LNCaP clone FGC (cell line): ENCODE measurements at regions not wholly inside any gene's neighbourhood (a gene's known extent, or its start where the extent isn't known, plus 50 kb on each side); places are given as distances from the start of the nearest gene placed in this dataset.

ENCODE experiments used
- DNase-seq: peaks from one replicate; pipeline ENCODE4 v3.0.0-alpha.2; 2011; ENCODE audit warnings: low read depth
- H3K4me3 ChIP-seq: 2 replicates; pipeline ENCODE4 v1.5.1; 2011; ENCODE audit warnings: mild to moderate bottlenecking, low read depth, low read length, control low read depth
- TF ChIP-seq, protein P1 (sequence below): IDR thresholded peaks from 2 replicates; pipeline ENCODE4 v1.5.1; 2012; ENCODE audit warnings: mild to moderate bottlenecking; ENCODE audit not compliant: control insufficient read depth, insufficient read depth; ENCODE audit errors: extremely low read depth

- DNase-seq = no peak
- no peak overlapping the region for H3K4me3 ChIP-seq
- TF ChIP-seq, protein P1, sequence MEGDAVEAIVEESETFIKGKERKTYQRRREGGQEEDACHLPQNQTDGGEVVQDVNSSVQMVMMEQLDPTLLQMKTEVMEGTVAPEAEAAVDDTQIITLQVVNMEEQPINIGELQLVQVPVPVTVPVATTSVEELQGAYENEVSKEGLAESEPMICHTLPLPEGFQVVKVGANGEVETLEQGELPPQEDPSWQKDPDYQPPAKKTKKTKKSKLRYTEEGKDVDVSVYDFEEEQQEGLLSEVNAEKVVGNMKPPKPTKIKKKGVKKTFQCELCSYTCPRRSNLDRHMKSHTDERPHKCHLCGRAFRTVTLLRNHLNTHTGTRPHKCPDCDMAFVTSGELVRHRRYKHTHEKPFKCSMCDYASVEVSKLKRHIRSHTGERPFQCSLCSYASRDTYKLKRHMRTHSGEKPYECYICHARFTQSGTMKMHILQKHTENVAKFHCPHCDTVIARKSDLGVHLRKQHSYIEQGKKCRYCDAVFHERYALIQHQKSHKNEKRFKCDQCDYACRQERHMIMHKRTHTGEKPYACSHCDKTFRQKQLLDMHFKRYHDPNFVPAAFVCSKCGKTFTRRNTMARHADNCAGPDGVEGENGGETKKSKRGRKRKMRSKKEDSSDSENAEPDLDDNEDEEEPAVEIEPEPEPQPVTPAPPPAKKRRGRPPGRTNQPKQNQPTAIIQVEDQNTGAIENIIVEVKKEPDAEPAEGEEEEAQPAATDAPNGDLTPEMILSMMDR = no peak
These were observed 593.7 kb upstream of the KLF4 start for GRCh38 chr9:108083160-108083750.

GRCh38 chr9:108081112-108081511 lies 591.5 kb upstream of the KLF4 start:
- TF ChIP-seq, protein P1 = no peak
- H3K4me3 ChIP-seq = no peak overlapping the region
- DNase-seq = no peak

DNA sequence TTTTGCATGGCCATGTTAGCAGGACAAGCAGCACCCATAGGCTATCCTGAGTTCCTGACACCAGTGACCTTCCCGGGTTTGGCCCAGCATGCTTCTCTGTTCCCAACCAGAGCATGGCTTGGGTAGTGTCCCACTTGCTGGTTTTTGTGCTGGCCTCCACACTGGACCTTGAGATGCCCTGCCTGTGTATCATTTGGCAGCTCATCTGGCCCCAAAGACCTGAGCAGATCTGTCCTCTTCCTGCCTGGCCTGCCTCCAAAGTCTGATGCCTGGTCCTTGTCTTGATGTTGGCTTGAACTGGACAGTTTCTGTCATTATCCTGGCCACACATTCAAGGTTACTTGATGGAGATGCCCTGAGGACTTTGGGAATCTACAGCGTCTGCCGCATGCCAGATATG lies 590.7 kb upstream of the KLF4 start:
- DNase-seq = no peak
- no peak overlapping the region for H3K4me3 ChIP-seq
- TF ChIP-seq, protein P1 = no peak

- DNase-seq = no peak
- TF ChIP-seq, protein P1 = no peak
- no peak overlapping the region for H3K4me3 ChIP-seq
These were observed 589.2 kb upstream of the KLF4 start for GRCh38 chr9:108078811-108079210.

DNA sequence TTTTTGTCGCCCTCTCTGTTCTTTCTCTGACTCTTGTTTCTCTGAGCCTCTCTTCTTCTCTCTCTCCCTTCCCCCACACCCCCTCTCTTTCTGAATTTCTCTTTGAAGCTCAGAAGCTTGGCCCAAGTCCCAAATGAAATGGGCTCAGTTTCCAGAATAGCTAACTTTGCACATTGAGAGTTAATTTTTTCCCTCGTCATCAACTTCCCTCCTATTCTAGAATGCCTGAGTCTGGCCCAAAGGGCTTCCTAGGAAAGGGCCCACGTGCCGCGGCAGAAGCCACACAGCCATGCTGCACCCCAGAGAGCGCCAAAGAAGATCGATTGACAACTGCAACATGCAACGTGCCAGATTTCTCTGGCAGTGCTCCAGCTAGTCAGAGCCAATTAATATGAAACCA lies 588.8 kb upstream of the KLF4 start:
- H3K4me3 ChIP-seq = no peak overlapping the region
- no peak for DNase-seq
- TF ChIP-seq, protein P1 = no peak

- TF ChIP-seq, protein P1 = no peak
- H3K4me3 ChIP-seq = no peak overlapping the region
- no peak for DNase-seq
These were observed 588.0 kb upstream of the KLF4 start for GRCh38 chr9:108077556-108077955.

DNA sequence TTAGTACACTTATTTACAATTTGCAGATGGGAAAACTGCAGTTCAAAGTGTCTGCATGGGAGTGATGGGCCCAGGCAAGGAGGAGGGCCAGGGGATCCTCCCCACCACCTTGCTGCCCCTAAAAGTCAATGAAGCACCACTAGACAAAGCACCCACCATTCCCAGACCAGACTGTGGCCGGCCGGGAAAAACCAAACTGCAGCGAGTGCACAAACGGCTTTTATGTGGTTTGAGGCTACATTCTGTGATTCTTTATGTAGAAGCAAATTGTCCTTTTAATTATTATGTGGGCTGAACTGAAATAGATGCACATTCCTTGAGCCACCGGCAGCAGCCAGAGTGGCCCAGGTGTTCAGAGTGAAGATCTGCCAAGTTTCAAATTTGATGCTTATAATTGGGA lies 585.3 kb upstream of the KLF4 start:
- no peak overlapping the region for H3K4me3 ChIP-seq
- TF ChIP-seq, protein P1 = no peak
- no peak for DNase-seq
